ENCODE measurements at regions not wholly inside any gene's neighbourhood (a gene's known extent, or its start where the extent isn't known, plus 50 kb on each side); places are given as distances from the start of the nearest gene placed in this dataset.
"Not testable (repeated sequence)": the region's sequence is repeated elsewhere in the genome, so short reads cannot be mapped to it uniquely, and the experiment has no call there.

- no peak for TF ChIP-seq CTCF (IDR thresholded peaks at IDR 0.05; ENCODE audit: low read depth, low read length, missing control alignments)
- DNase-seq (ENCODE audit: low read depth): no peak
- no peak overlapping the region for H3K4me3 ChIP-seq (ENCODE audit: low read depth, low read length)
Measured at GRCh38 chr14:86935241-86935885, 1057.6 kb downstream of the GALC start.

DNA sequence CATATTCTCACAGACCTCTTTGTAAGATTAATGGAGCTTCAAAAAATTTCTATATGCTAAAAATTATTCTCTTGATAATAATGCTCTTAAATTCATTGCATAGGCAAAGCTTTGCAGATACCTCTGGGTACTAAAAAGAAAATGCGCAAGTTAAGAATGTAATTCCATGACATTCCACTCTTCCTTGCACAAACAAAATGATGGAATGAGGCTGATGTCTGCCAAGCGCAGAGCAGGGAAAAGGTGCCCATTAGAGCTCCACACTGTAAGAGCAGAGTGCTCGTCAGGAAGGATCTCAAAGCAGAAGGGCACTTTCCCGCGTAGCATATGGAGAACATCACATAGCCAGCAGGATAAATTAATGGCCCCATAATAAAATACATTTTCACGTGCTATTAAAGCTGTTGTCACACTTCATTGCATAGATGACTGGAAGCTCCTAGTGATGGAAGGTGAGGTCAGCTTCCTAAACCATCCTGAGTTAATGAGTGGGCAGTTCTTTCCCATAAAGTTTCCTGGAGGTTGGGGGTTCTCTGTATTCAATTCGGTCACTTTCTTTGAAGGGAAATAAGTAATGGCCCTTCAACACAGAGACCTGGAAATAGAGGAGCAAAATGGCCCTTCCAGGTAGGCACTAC lies 1058.9 kb downstream of the GALC start:
- no peak overlapping the region for H3K4me3 ChIP-seq (ENCODE audit: low read depth, low read length)
- no peak for DNase-seq (ENCODE audit: low read depth)
- no peak for TF ChIP-seq CTCF (IDR thresholded peaks at IDR 0.05; ENCODE audit: low read depth, low read length, missing control alignments)

- no peak for DNase-seq (ENCODE audit: low read depth)
- no peak overlapping the region for H3K4me3 ChIP-seq (ENCODE audit: low read depth, low read length)
Measured at GRCh38 chr14:86933460-86933859, 1059.5 kb downstream of the GALC start.

GRCh38 chr14:86915406-86915805 lies 1077.6 kb downstream of the GALC start:
- DNase-seq (ENCODE audit: low read depth): no peak
- H3K4me3 ChIP-seq (ENCODE audit: low read depth, low read length): no peak overlapping the region
- no peak for TF ChIP-seq CTCF (IDR thresholded peaks at IDR 0.05; ENCODE audit: low read depth, low read length, missing control alignments)

More at GRCh38 chr14:86933460-86933859, 1059.5 kb downstream of the GALC start:
- no peak for TF ChIP-seq CTCF (IDR thresholded peaks at IDR 0.05; ENCODE audit: low read depth, low read length, missing control alignments)

GRCh38 chr14:86912709-86913108 lies 1080.3 kb downstream of the GALC start:
- TF ChIP-seq CTCF (IDR thresholded peaks at IDR 0.05; ENCODE audit: low read depth, low read length, missing control alignments): no peak
- no peak for DNase-seq (ENCODE audit: low read depth)

DNA sequence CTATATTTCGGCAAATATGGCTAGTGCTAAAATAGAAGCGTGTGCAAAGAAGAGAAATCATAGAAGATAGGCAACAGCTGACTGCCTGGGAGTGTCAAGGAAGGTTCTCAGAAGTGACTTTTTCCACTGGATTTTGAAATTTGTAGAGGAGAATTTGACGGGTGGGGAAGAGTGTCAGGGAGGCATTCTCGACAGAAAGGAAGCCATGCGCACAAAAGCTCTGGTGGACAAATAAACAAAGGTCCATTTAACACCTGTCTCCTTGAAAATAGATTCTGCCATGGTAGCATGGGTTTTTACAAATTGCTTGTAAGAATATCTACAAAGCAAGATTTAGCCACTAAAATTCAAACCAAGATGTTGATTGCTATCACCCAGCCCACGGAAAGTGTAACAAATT lies 1081.5 kb downstream of the GALC start:
- no peak for TF ChIP-seq CTCF (IDR thresholded peaks at IDR 0.05; ENCODE audit: low read depth, low read length, missing control alignments)
- no peak for DNase-seq (ENCODE audit: low read depth)
- no peak overlapping the region for H3K4me3 ChIP-seq (ENCODE audit: low read depth, low read length)

More at GRCh38 chr14:86912709-86913108, 1080.3 kb downstream of the GALC start:
- no peak overlapping the region for H3K4me3 ChIP-seq (ENCODE audit: low read depth, low read length)

DNA sequence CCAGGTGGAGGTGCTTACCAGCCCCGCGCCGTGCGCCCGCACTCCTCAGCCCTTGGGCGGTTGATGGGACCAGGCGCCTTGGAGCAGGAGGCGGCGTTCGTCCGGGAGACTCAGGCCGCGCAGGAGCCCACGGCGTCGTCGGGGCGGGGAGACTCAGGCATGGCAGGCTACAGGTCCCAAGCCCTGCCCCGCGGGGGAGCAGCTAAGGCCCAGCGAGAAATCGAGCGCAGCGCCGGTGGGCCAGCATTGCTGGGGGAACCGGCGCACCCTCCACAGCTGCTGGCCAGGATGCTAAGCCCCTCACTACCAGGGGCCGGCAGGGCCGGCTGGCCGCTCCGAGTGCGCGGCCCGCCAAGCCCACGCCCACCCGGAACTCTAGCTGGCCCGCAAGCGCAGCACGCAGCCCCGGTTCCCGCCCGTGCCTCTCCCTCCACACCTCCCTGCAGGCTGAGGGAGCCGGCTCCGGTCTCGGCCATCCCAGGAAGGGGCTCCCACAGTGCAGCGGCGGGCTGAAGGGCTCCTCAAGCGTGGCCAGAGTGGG lies 1087.5 kb downstream of the GALC start:
- not testable (repeated sequence) for DNase-seq (ENCODE audit: low read depth); H3K4me3 ChIP-seq (ENCODE audit: low read depth, low read length)
